ENCODE measurements at regions not wholly inside any gene's neighbourhood (a gene's known extent, or its start where the extent isn't known, plus 50 kb on each side); places are given as distances from the start of the nearest gene placed in this dataset.

- 82 to 86% methylated on average over 2 of the region's 2 CpGs for WGBS, 2 donors
- intact Hi-C loops (cut with DNase I; ENCODE audit: low total_unique reads): no loop called here
- no peak for TF ChIP-seq CTCF (IDR thresholded peaks at IDR 0.05)
- no peak for TF ChIP-seq POLR2A (IDR thresholded peaks at IDR 0.05)
Measured at GRCh38 chrX:87236830-87237440, 280.7 kb upstream of the KLHL4 start.

GRCh38 chrX:87265518-87265917 is 252.1 kb upstream of the KLHL4 start:
- WGBS, 2 donors: 32 to 60% methylated on average over 5 of the region's 5 CpGs
- intact Hi-C loops (cut with DNase I; ENCODE audit: low total_unique reads): no loop called here
- DNase-seq (ENCODE audit: low spot score in 2 of 2): no peak
- no peak overlapping the region for H3K4me3 ChIP-seq (ENCODE audit: low read depth, poor library complexity, severe bottlenecking)
- TF ChIP-seq POLR2A (IDR thresholded peaks at IDR 0.05) (no peak), CTCF (IDR thresholded peaks at IDR 0.05) (no peak)

More at GRCh38 chrX:87236830-87237440, 280.7 kb upstream of the KLHL4 start:
- DNase-seq (ENCODE audit: low spot score in 2 of 2): no peak
- H3K4me3 ChIP-seq (ENCODE audit: low read depth, poor library complexity, severe bottlenecking): no peak overlapping the region

GRCh38 chrX:87272491-87272890 is 245.1 kb upstream of the KLHL4 start:
- H3K4me3 ChIP-seq (ENCODE audit: low read depth, poor library complexity, severe bottlenecking): no peak overlapping the region
- intact Hi-C loops (cut with DNase I; ENCODE audit: low total_unique reads): no loop called here
- DNase-seq (ENCODE audit: low spot score in 2 of 2): no peak
- TF ChIP-seq POLR2A (IDR thresholded peaks at IDR 0.05): no peak
- no peak for TF ChIP-seq CTCF (IDR thresholded peaks at IDR 0.05)

- TF ChIP-seq POLR2A (IDR thresholded peaks at IDR 0.05): no peak
- no peak for TF ChIP-seq CTCF (IDR thresholded peaks at IDR 0.05)
- no peak for DNase-seq (ENCODE audit: low spot score in 2 of 2)
- 3 to 4% methylated on average over 4 of the region's 4 CpGs for WGBS, 2 donors
- no peak overlapping the region for H3K4me3 ChIP-seq (ENCODE audit: low read depth, poor library complexity, severe bottlenecking)
- intact Hi-C loops (cut with DNase I; ENCODE audit: low total_unique reads): no loop called here
Measured at GRCh38 chrX:87299563-87300160, 217.9 kb upstream of the KLHL4 start.

GRCh38 chrX:87310780-87311179 is 206.8 kb upstream of the KLHL4 start:
- intact Hi-C loops (cut with DNase I; ENCODE audit: low total_unique reads): no loop called here
- WGBS, 2 donors: 27 to 37% methylated on average over 1 of the region's 1 CpG
- no peak overlapping the region for H3K4me3 ChIP-seq (ENCODE audit: low read depth, poor library complexity, severe bottlenecking)
- DNase-seq (ENCODE audit: low spot score in 2 of 2): no peak
- TF ChIP-seq POLR2A (IDR thresholded peaks at IDR 0.05): no peak
- TF ChIP-seq CTCF (IDR thresholded peaks at IDR 0.05): no peak

GRCh38 chrX:87327267-87327666 is 190.3 kb upstream of the KLHL4 start:
- no peak for TF ChIP-seq CTCF (IDR thresholded peaks at IDR 0.05)
- no peak for TF ChIP-seq POLR2A (IDR thresholded peaks at IDR 0.05)
- intact Hi-C loops (cut with DNase I; ENCODE audit: low total_unique reads): no loop called here
- WGBS, 2 donors: 58 to 61% methylated on average over 2 of the region's 2 CpGs
- no peak overlapping the region for H3K4me3 ChIP-seq (ENCODE audit: low read depth, poor library complexity, severe bottlenecking)
- peak in 1 of 2 donors; percentile 62 for DNase-seq (ENCODE audit: low spot score in 2 of 2)
